GM18507 (cell line): ENCODE measurements at regions not wholly inside any gene's neighbourhood (a gene's known extent, or its start where the extent isn't known, plus 50 kb on each side); places are given as distances from the start of the nearest gene placed in this dataset.
A peak's percentile ranks its signal among the peaks of the same experiment; 100 is the strongest.
"Not testable (repeated sequence)": the region's sequence is repeated elsewhere in the genome, so short reads cannot be mapped to it uniquely, and the experiment has no call there.

Experiments
- DNase-seq: peaks from one replicate; pipeline ENCODE4 v3.0.0; 2011; ENCODE audit warnings: low read depth; ENCODE audit not compliant: insufficient read length; ENCODE audit errors: extremely low spot score
- FAIRE-seq: peaks from 2 replicates; lab custom pipeline; 2011; peaks lifted over from hg19 to GRCh38; lab: Jason Lieb, UNC

- FAIRE-seq (no peak), DNase-seq (no peak)
Measured at GRCh38 chr2:9707008-9707407, 76.2 kb upstream of the YWHAQ start.

- DNase-seq = no peak
- no peak for FAIRE-seq
Measured at GRCh38 chr2:9707611-9708160, 76.9 kb upstream of the YWHAQ start.

- DNase-seq (no peak), FAIRE-seq (peak; percentile 42)
Measured at GRCh38 chr2:9708683-9709538, 78.1 kb upstream of the YWHAQ start.

- no peak for FAIRE-seq
- DNase-seq = no peak
Measured at GRCh38 chr2:9709539-9710285, 78.9 kb upstream of the YWHAQ start.

GRCh38 chr2:9710311-9710710 lies 79.5 kb upstream of the YWHAQ start:
- DNase-seq = no peak
- FAIRE-seq = no peak

GRCh38 chr2:9712263-9712662 lies 81.5 kb upstream of the YWHAQ start:
- FAIRE-seq = peak; percentile 45
- DNase-seq = no peak

- FAIRE-seq (no peak), DNase-seq (no peak)
Measured at GRCh38 chr2:9714630-9715214, 83.9 kb upstream of the YWHAQ start.

GRCh38 chr2:9715238-9715637 lies 84.4 kb upstream of the YWHAQ start:
- FAIRE-seq (no peak), DNase-seq (no peak)

GRCh38 chr2:9717886-9718451 lies 87.2 kb upstream of the YWHAQ start:
- DNase-seq (no peak), FAIRE-seq (no peak)

- DNase-seq (no peak), FAIRE-seq (no peak)
Measured at GRCh38 chr2:9720352-9721093, 89.7 kb upstream of the YWHAQ start.

GRCh38 chr2:9721344-9721743 lies 90.5 kb upstream of the YWHAQ start:
- no peak for FAIRE-seq
- DNase-seq = no peak

- DNase-seq (no peak), FAIRE-seq (no peak)
Measured at GRCh38 chr2:9722451-9722850, 91.7 kb upstream of the YWHAQ start.

- FAIRE-seq (no peak), DNase-seq (no peak)
Measured at GRCh38 chr2:9724565-9724964, 93.8 kb upstream of the YWHAQ start.

GRCh38 chr2:9725106-9725505 lies 94.3 kb upstream of the YWHAQ start:
- no peak for DNase-seq
- no peak for FAIRE-seq

- not testable (repeated sequence) for FAIRE-seq, DNase-seq
Measured at GRCh38 chr2:9726016-9726415, 95.2 kb upstream of the YWHAQ start.

GRCh38 chr2:9730523-9730922 lies 99.7 kb upstream of the YWHAQ start:
- not testable (repeated sequence) for FAIRE-seq, DNase-seq

GRCh38 chr2:9732824-9733223 lies 102.0 kb upstream of the YWHAQ start:
- FAIRE-seq = no peak
- DNase-seq = no peak

GRCh38 chr2:9734308-9734707 lies 103.5 kb upstream of the YWHAQ start:
- DNase-seq (no peak), FAIRE-seq (no peak)

- FAIRE-seq (no peak), DNase-seq (no peak)
Measured at GRCh38 chr2:9735335-9735734, 104.5 kb upstream of the YWHAQ start.
